ENCODE measurements at regions not wholly inside any gene's neighbourhood (a gene's known extent, or its start where the extent isn't known, plus 50 kb on each side); places are given as distances from the start of the nearest gene placed in this dataset.
"Not testable (repeated sequence)": the region's sequence is repeated elsewhere in the genome, so short reads cannot be mapped to it uniquely, and the experiment has no call there.

DNA sequence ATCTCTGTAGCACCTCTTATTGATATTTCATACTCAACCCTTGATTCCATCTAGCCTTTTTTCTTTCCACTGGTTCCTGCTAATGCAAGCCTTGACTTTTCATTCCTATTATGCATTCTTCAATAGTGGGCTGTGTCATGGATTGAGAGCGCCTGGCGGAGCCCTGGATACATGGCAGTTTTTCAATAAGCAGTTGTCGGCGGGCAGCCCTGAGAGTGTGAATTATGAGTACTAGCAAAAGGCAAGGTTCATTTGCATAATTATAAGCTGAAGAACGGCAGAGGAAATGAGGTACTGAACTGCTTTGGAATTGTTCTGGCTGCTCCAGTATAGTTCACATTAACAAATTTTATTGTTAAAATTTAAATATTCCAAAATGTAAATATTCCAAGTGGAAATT lies 339.7 kb upstream of the VCX start:
- no peak for DNase-seq (ENCODE audit: low spot score)
- in situ Hi-C loops (cut with MboI; ENCODE audit: low sequenced_read_pairs, unreplicated experiment), result no loop called here
- TF ChIP-seq, protein P1, sequence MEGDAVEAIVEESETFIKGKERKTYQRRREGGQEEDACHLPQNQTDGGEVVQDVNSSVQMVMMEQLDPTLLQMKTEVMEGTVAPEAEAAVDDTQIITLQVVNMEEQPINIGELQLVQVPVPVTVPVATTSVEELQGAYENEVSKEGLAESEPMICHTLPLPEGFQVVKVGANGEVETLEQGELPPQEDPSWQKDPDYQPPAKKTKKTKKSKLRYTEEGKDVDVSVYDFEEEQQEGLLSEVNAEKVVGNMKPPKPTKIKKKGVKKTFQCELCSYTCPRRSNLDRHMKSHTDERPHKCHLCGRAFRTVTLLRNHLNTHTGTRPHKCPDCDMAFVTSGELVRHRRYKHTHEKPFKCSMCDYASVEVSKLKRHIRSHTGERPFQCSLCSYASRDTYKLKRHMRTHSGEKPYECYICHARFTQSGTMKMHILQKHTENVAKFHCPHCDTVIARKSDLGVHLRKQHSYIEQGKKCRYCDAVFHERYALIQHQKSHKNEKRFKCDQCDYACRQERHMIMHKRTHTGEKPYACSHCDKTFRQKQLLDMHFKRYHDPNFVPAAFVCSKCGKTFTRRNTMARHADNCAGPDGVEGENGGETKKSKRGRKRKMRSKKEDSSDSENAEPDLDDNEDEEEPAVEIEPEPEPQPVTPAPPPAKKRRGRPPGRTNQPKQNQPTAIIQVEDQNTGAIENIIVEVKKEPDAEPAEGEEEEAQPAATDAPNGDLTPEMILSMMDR (IDR thresholded peaks at IDR 0.05; ENCODE audit: borderline replicate concordance, control extremely low read depth, extremely low read depth, insufficient read depth, missing control alignments), result no peak

- TF ChIP-seq, protein P1 (IDR thresholded peaks at IDR 0.05; ENCODE audit: borderline replicate concordance, control extremely low read depth, extremely low read depth, insufficient read depth, missing control alignments), result no peak
- DNase-seq (ENCODE audit: low spot score), result no peak
- in situ Hi-C loops (cut with MboI; ENCODE audit: low sequenced_read_pairs, unreplicated experiment), result no loop called here
These were observed 342.6 kb upstream of the VCX start for GRCh38 chrX:7500386-7500785.

- in situ Hi-C loops (cut with MboI; ENCODE audit: low sequenced_read_pairs, unreplicated experiment), result no loop called here
- TF ChIP-seq, protein P1 (IDR thresholded peaks at IDR 0.05; ENCODE audit: borderline replicate concordance, control extremely low read depth, extremely low read depth, insufficient read depth, missing control alignments), result no peak
- no peak for DNase-seq (ENCODE audit: low spot score)
These were observed 338.6 kb upstream of the PUDP start for GRCh38 chrX:7486505-7486904.

- TF ChIP-seq, protein P1 (IDR thresholded peaks at IDR 0.05; ENCODE audit: borderline replicate concordance, control extremely low read depth, extremely low read depth, insufficient read depth, missing control alignments), result no peak
- in situ Hi-C loops (cut with MboI; ENCODE audit: low sequenced_read_pairs, unreplicated experiment), result no loop called here
These were observed 337.1 kb upstream of the PUDP start for GRCh38 chrX:7485061-7485460.

DNA sequence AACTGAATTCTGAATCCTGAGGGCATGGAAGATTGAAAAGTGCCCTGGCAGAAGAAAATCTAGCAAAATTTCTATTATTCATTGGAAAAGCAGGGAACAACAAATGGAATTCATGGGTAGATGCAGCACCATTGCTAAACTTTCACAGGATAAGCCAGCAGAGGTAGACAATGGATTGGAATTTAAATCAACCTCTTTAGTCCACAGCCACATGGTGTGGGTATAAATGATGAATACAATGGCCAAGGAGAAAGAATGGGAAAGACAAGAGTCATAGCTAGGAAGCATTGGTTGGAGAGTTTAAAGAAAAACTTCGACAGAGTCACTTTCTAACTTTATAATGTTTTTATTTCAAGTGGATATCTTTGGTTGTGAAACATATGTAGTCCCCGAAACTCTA lies 332.8 kb upstream of the PUDP start:
- in situ Hi-C loops (cut with MboI; ENCODE audit: low sequenced_read_pairs, unreplicated experiment), result no loop called here
- TF ChIP-seq, protein P1 (IDR thresholded peaks at IDR 0.05; ENCODE audit: borderline replicate concordance, control extremely low read depth, extremely low read depth, insufficient read depth, missing control alignments), result no peak
- no peak for DNase-seq (ENCODE audit: low spot score)

More at GRCh38 chrX:7485061-7485460, 337.1 kb upstream of the PUDP start:
- DNase-seq (ENCODE audit: low spot score), result no peak

- in situ Hi-C loops (cut with MboI; ENCODE audit: low sequenced_read_pairs, unreplicated experiment), result no loop called here
These were observed 314.2 kb upstream of the PUDP start for GRCh38 chrX:7462110-7462509.

GRCh38 chrX:7461051-7461450 lies 313.1 kb upstream of the PUDP start:
- in situ Hi-C loops (cut with MboI; ENCODE audit: low sequenced_read_pairs, unreplicated experiment); DNase-seq (ENCODE audit: low spot score): not testable (repeated sequence)

More at GRCh38 chrX:7462110-7462509, 314.2 kb upstream of the PUDP start:
- TF ChIP-seq, protein P1 (IDR thresholded peaks at IDR 0.05; ENCODE audit: borderline replicate concordance, control extremely low read depth, extremely low read depth, insufficient read depth, missing control alignments), result no peak
- no peak for DNase-seq (ENCODE audit: low spot score)

Data from GM13976 (cell line).